GM12872 (cell line): ENCODE measurements at regions not wholly inside any gene's neighbourhood (a gene's known extent, or its start where the extent isn't known, plus 50 kb on each side); places are given as distances from the start of the nearest gene placed in this dataset.

ENCODE experiments used
- CTCF ChIP-seq: IDR thresholded peaks from 3 replicates; pipeline ENCODE4 v1.5.1; 2011; ENCODE audit warnings: low read depth, mild to moderate bottlenecking, low read length, moderate library complexity; ENCODE audit not compliant: insufficient read depth

DNA sequence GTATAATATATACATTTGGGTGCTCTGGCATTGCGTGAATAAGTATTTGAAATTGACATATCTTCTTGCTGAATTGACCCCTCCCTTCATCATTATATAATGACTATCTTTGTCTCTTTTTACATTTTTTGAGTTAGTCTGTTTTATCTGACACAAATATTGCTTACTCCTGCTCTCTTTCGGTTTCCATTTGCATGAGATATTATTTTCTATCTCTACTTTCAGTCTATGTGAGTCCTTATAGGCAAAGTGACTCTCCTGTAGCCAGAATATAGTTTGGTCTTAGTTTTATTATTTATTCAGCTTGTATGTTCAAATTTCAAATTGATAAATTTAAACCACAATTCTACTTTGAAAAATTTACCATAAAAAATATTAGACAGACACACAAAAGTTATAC, 491.0 kb downstream of the NAV3 start:
- TF ChIP-seq CTCF = no peak

DNA sequence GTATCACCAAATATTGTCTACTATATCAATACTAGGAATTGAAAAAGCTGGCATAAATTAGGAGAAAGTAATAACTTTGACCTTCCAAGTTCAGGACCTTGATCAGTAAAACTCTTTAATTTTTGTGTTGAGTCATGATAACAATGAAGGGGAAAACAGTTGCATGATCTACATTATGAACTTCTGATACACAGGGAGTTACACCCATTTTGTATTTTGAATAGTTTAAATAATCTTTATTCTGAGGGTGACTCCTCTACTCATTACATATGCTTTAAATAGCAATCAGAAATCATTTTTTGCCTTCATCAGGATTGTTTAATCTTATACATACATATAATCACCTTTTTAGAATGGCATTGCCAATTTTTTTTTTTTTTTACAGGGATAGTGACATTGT, 492.5 kb downstream of the NAV3 start:
- TF ChIP-seq CTCF = no peak

- TF ChIP-seq CTCF = no peak
These were observed 493.5 kb downstream of the NAV3 start for GRCh38 chr12:78324234-78324633.

DNA sequence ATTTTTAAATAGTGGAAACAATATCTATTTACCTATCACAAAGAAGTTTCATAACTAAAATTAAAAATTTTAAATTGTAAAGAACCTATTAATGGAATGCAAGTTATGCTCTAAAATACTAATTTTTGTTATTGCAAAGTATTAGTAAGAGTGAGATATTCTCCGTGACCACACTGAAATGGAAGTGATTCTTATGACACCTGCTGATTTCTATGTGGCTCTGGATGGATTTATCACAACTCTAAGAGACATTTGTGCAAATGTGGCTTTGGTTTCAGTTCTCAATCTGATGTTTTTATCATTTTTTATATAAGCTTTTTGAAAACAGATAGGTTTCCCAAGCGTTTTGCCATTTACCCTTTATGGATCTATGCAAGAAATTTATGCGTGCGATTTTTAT, 497.8 kb downstream of the NAV3 start:
- no peak for TF ChIP-seq CTCF

- no peak for TF ChIP-seq CTCF
These were observed 499.4 kb downstream of the NAV3 start for GRCh38 chr12:78330131-78330530.

DNA sequence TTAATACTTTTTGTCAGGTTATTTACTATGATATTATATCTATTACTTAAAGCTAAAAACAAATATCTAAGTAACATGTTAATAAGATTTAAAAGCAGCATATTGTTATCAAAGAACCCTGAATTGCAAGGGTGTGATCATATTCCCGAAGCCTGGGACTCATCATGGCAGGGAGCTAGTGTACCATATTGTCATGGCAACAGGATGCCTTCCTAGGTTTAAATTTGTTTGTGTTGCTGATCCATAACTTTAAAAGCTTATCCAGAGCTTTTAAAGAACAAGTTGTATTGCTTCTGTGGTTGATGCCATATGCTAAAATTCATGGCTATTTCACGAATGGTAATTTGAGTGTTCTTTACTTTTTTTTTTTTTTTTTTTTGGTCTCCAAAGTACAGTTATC, 500.5 kb downstream of the NAV3 start:
- no peak for TF ChIP-seq CTCF

DNA sequence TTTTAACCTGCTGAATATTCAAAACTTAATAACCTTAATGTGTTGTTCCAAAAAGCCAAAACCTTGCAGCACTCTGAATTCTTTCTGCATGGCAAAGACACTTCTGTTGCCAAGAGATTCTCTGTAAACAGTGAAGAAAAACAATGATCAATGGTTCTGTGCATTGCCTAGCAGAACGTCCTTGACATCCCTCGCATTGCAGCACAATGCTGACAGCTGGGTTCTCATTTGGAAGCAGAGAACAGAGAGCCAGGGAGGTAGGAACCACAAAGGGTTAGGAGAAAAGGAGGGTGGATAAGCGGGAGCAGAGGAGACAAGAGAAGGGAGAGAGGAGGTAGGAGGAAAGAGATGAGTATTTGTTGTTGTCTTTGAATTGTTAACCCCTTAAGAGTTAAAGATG, 501.1 kb downstream of the NAV3 start:
- no peak for TF ChIP-seq CTCF
